Right atrium auricular region (tissue), 2 donors: ENCODE measurements at regions not wholly inside any gene's neighbourhood (a gene's known extent, or its start where the extent isn't known, plus 50 kb on each side); places are given as distances from the start of the nearest gene placed in this dataset.
"Not testable (repeated sequence)": the region's sequence is repeated elsewhere in the genome, so short reads cannot be mapped to it uniquely, and the experiment has no call there.

ENCODE experiments used
- DNase-seq: peaks from one replicate; pipeline ENCODE4 v3.0.0-alpha.2; 2019; ENCODE audit warnings: low spot score
- H3K27ac ChIP-seq, 2 donors: fragments of 200-600 bp; sonication (generic); 1 replicate in 1 of 2; 2 replicates in 1 of 2; pipeline ENCODE4 v1.5.1; 2016 to 2019
- H3K27me3 ChIP-seq, 2 donors: fragments of 200-600 bp; sonication (generic); one replicate each; pipeline versions ENCODE4 v1.5.1 to v1.6.0; 2017 to 2019
- H3K36me3 ChIP-seq: fragments of 200-600 bp; sonication (generic); one replicate; pipeline ENCODE4 v1.5.1; 2016
- H3K4me1 ChIP-seq, 2 donors: fragments of 200-600 bp; sonication (generic); one replicate each; pipeline versions ENCODE4 v1.5.1 to v1.6.0; 2017 to 2019
- H3K4me3 ChIP-seq, 2 donors: fragments of 200-600 bp; sonication (generic); 1 replicate in 1 of 2; 2 replicates in 1 of 2; pipeline ENCODE4 v1.5.1; 2017 to 2019; ENCODE audit warnings: mild to moderate bottlenecking in 1 of 2, moderate library complexity in 1 of 2
- H3K9me3 ChIP-seq, 2 donors: fragments of 200-600 bp; sonication (generic); one replicate each; pipeline ENCODE4 v1.5.1; 2019
- CTCF ChIP-seq, 2 donors: fragments of 200-600 bp; sonication (generic); IDR thresholded peaks; one replicate each; pipeline ENCODE4 v1.5.1; 2019; ENCODE audit warnings: antibody characterized with exemption in 2 of 2

GRCh38 chr7:51869452-51869851 lies 552.8 kb upstream of the COBL start:
- no peak for TF ChIP-seq CTCF (IDR thresholded peaks at IDR 0.05)
- H3K4me3 ChIP-seq = no peak overlapping the region
- no peak for DNase-seq

GRCh38 chr7:51867117-51867516 lies 550.5 kb upstream of the COBL start:
- DNase-seq = no peak
- Histone ChIP-seq H3K27me3 (no peaks in the 10 kb centered on the region), H3K36me3 (no peaks in the 10 kb centered on the region), H3K4me3 (no peak overlapping the region), H3K4me1 (no peaks in the 10 kb centered on the region), H3K9me3 (no peaks in the 10 kb centered on the region), H3K27ac (no peak overlapping the region)
- TF ChIP-seq CTCF (IDR thresholded peaks at IDR 0.05) = no peak

More at GRCh38 chr7:51869452-51869851, 552.8 kb upstream of the COBL start:
- Histone ChIP-seq H3K9me3 (no peaks in the 10 kb centered on the region), H3K36me3 (no peaks in the 10 kb centered on the region), H3K4me1 (no peaks in the 10 kb centered on the region), H3K27ac (no peak overlapping the region), H3K27me3 (no peaks in the 10 kb centered on the region)

- Histone ChIP-seq H3K27ac (no peak overlapping the region), H3K4me3 (no peak overlapping the region), H3K36me3 (no peaks in the 10 kb centered on the region), H3K9me3 (peaks cover 0 to 7% of the 10 kb centered on the region in 2 donors), H3K4me1 (no peaks in the 10 kb centered on the region), H3K27me3 (no peaks in the 10 kb centered on the region)
- no peak for TF ChIP-seq CTCF (IDR thresholded peaks at IDR 0.05)
- no peak for DNase-seq
These were observed 543.7 kb upstream of the COBL start for GRCh38 chr7:51860305-51860704.

- TF ChIP-seq CTCF (IDR thresholded peaks at IDR 0.05) = no peak
- Histone ChIP-seq H3K36me3 (no peaks in the 10 kb centered on the region), H3K27ac (no peak overlapping the region), H3K27me3 (no peaks in the 10 kb centered on the region), H3K9me3 (peaks cover 0 to 4% of the 10 kb centered on the region in 2 donors), H3K4me3 (no peak overlapping the region), H3K4me1 (no peaks in the 10 kb centered on the region)
- no peak for DNase-seq
These were observed 533.5 kb upstream of the COBL start for GRCh38 chr7:51850126-51850525.

GRCh38 chr7:51847461-51848134 lies 531.0 kb upstream of the COBL start:
- no peaks in the 10 kb centered on the region for H3K36me3 ChIP-seq
- H3K4me1 ChIP-seq = no peaks in the 10 kb centered on the region
- no peak for DNase-seq
- H3K9me3 ChIP-seq = no peaks in the 10 kb centered on the region
- no peaks in the 10 kb centered on the region for H3K27me3 ChIP-seq
- no peak overlapping the region for H3K27ac ChIP-seq
- no peak for TF ChIP-seq CTCF (IDR thresholded peaks at IDR 0.05)
- no peak overlapping the region for H3K4me3 ChIP-seq

GRCh38 chr7:51839130-51839529 lies 522.5 kb upstream of the COBL start:
- H3K4me3 ChIP-seq, DNase-seq, H3K4me1 ChIP-seq, H3K9me3 ChIP-seq, H3K27ac ChIP-seq, H3K27me3 ChIP-seq, H3K36me3 ChIP-seq: not testable (repeated sequence)
